Stomach (tissue), 8 donors: ENCODE measurements at regions not wholly inside any gene's neighbourhood (a gene's known extent, or its start where the extent isn't known, plus 50 kb on each side); places are given as distances from the start of the nearest gene placed in this dataset.

Source experiments
- DNase-seq, 2 donors: peaks; one replicate each; pipeline versions ENCODE4 v3.0.0 to v3.0.0-alpha.2; 2013 to 2019
- H3K27ac ChIP-seq, 5 donors: fragments of 200-600 bp in 4 of 5; sonication (generic) in 4 of 5; one replicate each; pipeline ENCODE4 v1.5.1; 2013 to 2019; ENCODE audit warnings: mild to moderate bottlenecking in 1 of 5, moderate library complexity in 1 of 5
- H3K27me3 ChIP-seq, 3 donors: fragments of 200-600 bp; sonication (generic); one replicate each; pipeline ENCODE4 v1.5.1; 2017 to 2019; ENCODE audit warnings: mixed run types in 1 of 3
- H3K36me3 ChIP-seq, 4 donors: fragments of 200-600 bp; sonication (generic); 1 replicate in 3 of 4; 2 replicates in 1 of 4; pipeline ENCODE4 v1.5.1; 2016 to 2019
- H3K4me1 ChIP-seq, 4 donors: fragments of 200-600 bp; sonication (generic); one replicate each; pipeline ENCODE4 v1.5.1; 2016 to 2019
- H3K4me3 ChIP-seq, 4 donors: fragments of 200-600 bp; sonication (generic) in 3 of 4; one replicate each; pipeline ENCODE4 v1.5.1; 2016 to 2019; ENCODE audit warnings: mild to moderate bottlenecking in 1 of 4
- H3K9me3 ChIP-seq, 4 donors: fragments of 200-600 bp; sonication (generic); one replicate each; pipeline ENCODE4 v1.5.1; 2016 to 2019
- CTCF ChIP-seq, 7 experiments: fragments of 450-650 bp in 4 of 7; fragments of 200-600 bp in 3 of 7; sonication (generic) in 3 of 7; IDR thresholded peaks; one replicate each; pipeline ENCODE4 v1.5.1; 2016 to 2019; ENCODE audit warnings: antibody characterized with exemption in 7 of 7, control low read depth in 2 of 7, mild to moderate bottlenecking in 1 of 7
- EP300 ChIP-seq: sonication (generic); formaldehyde crosslinking; IDR thresholded peaks from one replicate; pipeline ENCODE4 v1.6.1; 2017; ENCODE audit warnings: antibody characterized with exemption
- POLR2A ChIP-seq, 4 donors: fragments of 450-650 bp; IDR thresholded peaks; one replicate each; pipeline ENCODE4 v1.6.1; 2016; ENCODE audit warnings: antibody characterized with exemption in 4 of 4, control low read depth in 2 of 4, mild to moderate bottlenecking in 1 of 4, moderate library complexity in 1 of 4
- POLR2AphosphoS5 ChIP-seq, 3 donors: sonication (generic); formaldehyde crosslinking; IDR thresholded peaks; one replicate each; pipeline ENCODE4 v1.6.1; 2016; ENCODE audit warnings: antibody characterized with exemption in 3 of 3
- WGBS, 5 donors: extraction: QIAGEN DNeasy Blood & Tissue Kit in 3 of 5; methylation state at CpG; one replicate each; pipeline versions ENCODE4 v1.1.5 to v1.1.7; 2013 to 2018; 5-methylcytosine and 5-hydroxymethylcytosine counted together
- intact Hi-C: fragments of 100-400 bp; cut with DNase I; formaldehyde crosslinking; loops from one replicate; pipeline ENCODE4 v1.15.1; 2023; ENCODE audit warnings: low total_unique reads
- donor health status: healthy with polysubstance abuse.
- donor health status: Bipolar disorder and iron deficiency.
- donor health status: healthy.

- intact Hi-C loops: no loop called here
Observed at GRCh38 chr9:126050605-126050990, 276.0 kb upstream of the MVB12B start.

GRCh38 chr9:126051446-126052130 lies 275.0 kb upstream of the MVB12B start:
- Histone ChIP-seq H3K4me3 (no peak overlapping the region), H3K4me1 (no peaks in the 10 kb centered on the region), H3K9me3 (peaks cover 0 to 6% (median 4%) of the 10 kb centered on the region in 4 donors), H3K27ac (no peak overlapping the region), H3K36me3 (no peaks in the 10 kb centered on the region), H3K27me3 (peaks cover 0 to 61% (median 16%) of the 10 kb centered on the region in 3 donors)
- DNase-seq: no peak
- WGBS, 5 donors: 73 to 81% (median 76%) methylated on average over 11 to 15 of the region's 15 CpGs
- intact Hi-C loops: no loop called here
- TF ChIP-seq EP300 (no peak), POLR2AphosphoS5 (IDR thresholded peaks at IDR 0.05) (no peak), CTCF (IDR thresholded peaks at IDR 0.05) (no peak), POLR2A (IDR thresholded peaks at IDR 0.05) (no peak)

More at GRCh38 chr9:126050605-126050990, 276.0 kb upstream of the MVB12B start:
- WGBS, 5 donors: 74 to 84% (median 77%) methylated on average over 9 of the region's 9 CpGs
- Histone ChIP-seq H3K4me3 (no peak overlapping the region), H3K27me3 (peaks cover 0 to 51% (median 9%) of the 10 kb centered on the region in 3 donors), H3K9me3 (peaks cover 4 to 15% (median 13%) of the 10 kb centered on the region in 4 donors), H3K36me3 (no peaks in the 10 kb centered on the region), H3K27ac (no peak overlapping the region), H3K4me1 (no peaks in the 10 kb centered on the region)
- TF ChIP-seq EP300 (no peak), CTCF (IDR thresholded peaks at IDR 0.05) (no peak), POLR2AphosphoS5 (IDR thresholded peaks at IDR 0.05) (no peak), POLR2A (IDR thresholded peaks at IDR 0.05) (no peak)
- no peak for DNase-seq

DNA sequence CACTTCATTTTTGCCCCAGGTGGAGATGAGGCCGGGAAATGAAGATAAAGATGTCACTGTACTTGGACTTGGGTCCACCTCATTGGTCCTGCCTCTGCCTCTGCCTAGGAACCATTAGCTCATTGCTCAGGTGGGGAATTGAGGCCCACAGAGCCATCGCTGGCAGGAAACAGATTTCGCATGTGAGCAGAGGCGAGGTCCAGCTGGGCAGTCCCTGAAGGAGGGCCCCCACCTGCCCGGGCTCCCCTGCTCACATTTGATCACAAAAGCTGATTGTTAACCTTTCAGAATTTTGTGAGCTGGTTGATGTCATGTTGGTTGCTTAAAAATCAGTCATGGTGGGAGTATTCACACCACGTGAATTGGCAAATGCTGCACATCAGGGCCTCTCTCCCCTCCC lies 273.8 kb upstream of the MVB12B start:
- intact Hi-C loops: no loop called here
- H3K27me3 ChIP-seq: peaks cover 0 to 66% (median 17%) of the 10 kb centered on the region in 3 donors
- 68 to 85% (median 73%) methylated on average over 6 of the region's 6 CpGs for WGBS, 5 donors
- no peak for DNase-seq
- no peaks in the 10 kb centered on the region for H3K36me3 ChIP-seq
- H3K4me1 ChIP-seq: peaks cover 0 to 9% (median 0%) of the 10 kb centered on the region in 4 donors
- TF ChIP-seq EP300 (no peak), CTCF (IDR thresholded peaks at IDR 0.05) (no peak), POLR2A (IDR thresholded peaks at IDR 0.05) (no peak), POLR2AphosphoS5 (IDR thresholded peaks at IDR 0.05) (no peak)
- H3K9me3 ChIP-seq: no peaks in the 10 kb centered on the region
- H3K4me3 ChIP-seq: no peak overlapping the region
- no peak overlapping the region for H3K27ac ChIP-seq

GRCh38 chr9:126053913-126054312 lies 272.7 kb upstream of the MVB12B start:
- Histone ChIP-seq H3K4me1 (peaks cover 0 to 14% (median 0%) of the 10 kb centered on the region in 4 donors), H3K27ac (no peak overlapping the region), H3K9me3 (no peaks in the 10 kb centered on the region), H3K36me3 (no peaks in the 10 kb centered on the region), H3K4me3 (no peak overlapping the region), H3K27me3 (peaks cover 0 to 76% (median 19%) of the 10 kb centered on the region in 3 donors)
- intact Hi-C loops: no loop called here
- no peak for DNase-seq
- TF ChIP-seq EP300: no peak
- TF ChIP-seq POLR2AphosphoS5 (IDR thresholded peaks at IDR 0.05): no peak
- TF ChIP-seq POLR2A (IDR thresholded peaks at IDR 0.05): no peak
- TF ChIP-seq CTCF (IDR thresholded peaks at IDR 0.05): no peak
- WGBS, 5 donors: 35 to 52% (median 45%) methylated on average over 5 to 6 of the region's 6 CpGs
